CD14-positive monocyte (primary cell): ENCODE measurements at regions not wholly inside any gene's neighbourhood (a gene's known extent, or its start where the extent isn't known, plus 50 kb on each side); places are given as distances from the start of the nearest gene placed in this dataset.

Experiments used
- DNase-seq, 3 donors: peaks; one replicate each; pipeline ENCODE4 v3.0.0-alpha.2; 2011 to 2022
- H2AFZ ChIP-seq: 2 replicates; pipeline ENCODE4 v1.6.0; 2012; ENCODE audit warnings: mild to moderate bottlenecking, low read depth, low read length, inconsistent platforms; ENCODE audit not compliant: insufficient read depth, poor library complexity, severe bottlenecking
- H3K27ac ChIP-seq, 2 donors: 1 replicate in 1 of 2; 2 replicates in 1 of 2; pipeline ENCODE4 v1.5.1; 2012 to 2013; ENCODE audit warnings: low read length in 2 of 2, control low read depth in 1 of 2, inconsistent platforms in 1 of 2, low read depth in 1 of 2, mild to moderate bottlenecking in 1 of 2
- H3K27me3 ChIP-seq, 2 donors: one replicate each; pipeline versions ENCODE4 v1.6.0 to v1.6.1; 2011 to 2013; ENCODE audit warnings: low read length in 2 of 2; ENCODE audit not compliant: control insufficient read depth in 2 of 2, insufficient read depth in 2 of 2
- H3K36me3 ChIP-seq, 2 donors: replicated peaks in 1 of 2; 1 replicate in 1 of 2; 2 replicates in 1 of 2; pipeline versions ENCODE4 v1.5.1 to v1.6.1; 2012 to 2013; ENCODE audit warnings: low read length in 2 of 2, control low read depth in 1 of 2, inconsistent platforms in 1 of 2, mild to moderate bottlenecking in 1 of 2; ENCODE audit not compliant: insufficient read depth in 2 of 2, control insufficient read depth in 1 of 2
- H3K4me1 ChIP-seq, 2 donors: 1 replicate in 1 of 2; 2 replicates in 1 of 2; pipeline versions ENCODE4 v1.5.1 to v1.6.1; 2012 to 2013; ENCODE audit warnings: low read length in 2 of 2, control low read depth in 1 of 2, inconsistent platforms in 1 of 2, mild to moderate bottlenecking in 1 of 2, moderate library complexity in 1 of 2; ENCODE audit not compliant: insufficient read depth in 2 of 2, control insufficient read depth in 1 of 2
- H3K4me2 ChIP-seq: replicated peaks from 2 replicates; pipeline ENCODE3; 2012; ENCODE audit warnings: low read length, moderate library complexity, mild to moderate bottlenecking; ENCODE audit not compliant: poor library complexity, severe bottlenecking; ENCODE audit errors: extremely low read depth
- H3K4me3 ChIP-seq, 3 experiments: fragments of 200-600 bp in 1 of 3; sonication (generic) in 1 of 3; replicated peaks in 1 of 3; 1 replicate in 2 of 3; 2 replicates in 1 of 3; pipeline ENCODE4 v1.5.1; 2011 to 2013; ENCODE audit warnings: low read length in 3 of 3, mild to moderate bottlenecking in 3 of 3, control low read depth in 2 of 3, low read depth in 2 of 3, inconsistent platforms in 1 of 3, moderate library complexity in 1 of 3
- H3K79me2 ChIP-seq: 2 replicates; pipeline ENCODE4 v1.6.0; 2012; ENCODE audit warnings: mild to moderate bottlenecking, control low read depth, inconsistent platforms, low read length, moderate library complexity; ENCODE audit not compliant: insufficient read depth
- H3K9ac ChIP-seq: 2 replicates; pipeline ENCODE4 v1.6.0; 2017; ENCODE audit warnings: low read length, mild to moderate bottlenecking; ENCODE audit not compliant: insufficient read depth, poor library complexity, severe bottlenecking
- H3K9me3 ChIP-seq, 2 donors: replicated peaks in 1 of 2; 1 replicate in 1 of 2; 2 replicates in 1 of 2; pipeline versions ENCODE4 v1.5.1 to v1.6.1; 2012 to 2013; ENCODE audit warnings: low read length in 2 of 2, control low read depth in 1 of 2; ENCODE audit not compliant: control insufficient read depth in 1 of 2, insufficient read depth in 1 of 2
- H4K20me1 ChIP-seq: 2 replicates; pipeline ENCODE4 v1.6.0; 2012; ENCODE audit warnings: mild to moderate bottlenecking, low read length, control low read depth, moderate library complexity; ENCODE audit not compliant: insufficient read depth
- H3K27ac Mint-ChIP-seq, 7 donors: one replicate each; pipeline ENCODE4 v1.8.0; 2020; ENCODE audit warnings: mild to moderate bottlenecking in 7 of 7, mixed read lengths in 7 of 7, moderate library complexity in 6 of 7, inconsistent platforms in 2 of 7
- H3K27me3 Mint-ChIP-seq, 3 donors: one replicate each; pipeline ENCODE4 v1.8.0; 2021 to 2022; ENCODE audit warnings: low read depth in 3 of 3, mild to moderate bottlenecking in 3 of 3, mixed read lengths in 3 of 3, moderate library complexity in 3 of 3, inconsistent platforms in 1 of 3
- H3K36me3 Mint-ChIP-seq, 2 donors: one replicate each; pipeline ENCODE4 v1.8.0; 2020; ENCODE audit warnings: mixed read lengths in 2 of 2, inconsistent platforms in 1 of 2, mild to moderate bottlenecking in 1 of 2
- H3K4me1 Mint-ChIP-seq: one replicate; pipeline ENCODE4 v1.8.0; 2020; ENCODE audit warnings: mild to moderate bottlenecking, mixed read lengths
- H3K4me3 Mint-ChIP-seq, 2 donors: one replicate each; pipeline ENCODE4 v1.8.0; 2020; ENCODE audit warnings: mild to moderate bottlenecking in 2 of 2, mixed read lengths in 2 of 2, moderate library complexity in 1 of 2
- H3K9me3 Mint-ChIP-seq, 7 donors: one replicate each; pipeline ENCODE4 v1.8.0; 2020 to 2022; ENCODE audit warnings: mixed read lengths in 7 of 7, mild to moderate bottlenecking in 6 of 7, moderate library complexity in 6 of 7, inconsistent platforms in 2 of 7
- WGBS: methylation state at CpG from one replicate; pipeline ENCODE4 v1.1.5; 2013; ENCODE audit warnings: missing lambda C conversion rate; ENCODE audit not compliant: insufficient coverage; 5-methylcytosine and 5-hydroxymethylcytosine counted together
- intact Hi-C, 2 donors: fragments of 100-400 bp; cut with micrococcal nuclease; formaldehyde crosslinking; loops; one replicate each; pipeline versions ENCODE4 v1.15.0 to v1.15.1; 2023
- TF ChIP-seq, protein P1 (sequence below): fragments of 200-600 bp; IDR thresholded peaks from one replicate; pipeline ENCODE4 v1.8.0; 2022; ENCODE audit warnings: antibody characterized with exemption, mild to moderate bottlenecking

- no peaks in the 10 kb centered on the region for H4K20me1 ChIP-seq
- no peaks in the 10 kb centered on the region for H3K27me3 ChIP-seq
- Mint-ChIP-seq H3K27ac (no peak overlapping the region), H3K4me1 (no peaks in the 10 kb centered on the region), H3K9me3 (peaks cover 0 to 2% (median 2%) of the 10 kb centered on the region in 7 donors), H3K4me3 (no peak overlapping the region), H3K27me3 (peaks cover 0 to 3% (median 3%) of the 10 kb centered on the region in 3 donors), H3K36me3 (no peaks in the 10 kb centered on the region)
- TF ChIP-seq, protein P1, sequence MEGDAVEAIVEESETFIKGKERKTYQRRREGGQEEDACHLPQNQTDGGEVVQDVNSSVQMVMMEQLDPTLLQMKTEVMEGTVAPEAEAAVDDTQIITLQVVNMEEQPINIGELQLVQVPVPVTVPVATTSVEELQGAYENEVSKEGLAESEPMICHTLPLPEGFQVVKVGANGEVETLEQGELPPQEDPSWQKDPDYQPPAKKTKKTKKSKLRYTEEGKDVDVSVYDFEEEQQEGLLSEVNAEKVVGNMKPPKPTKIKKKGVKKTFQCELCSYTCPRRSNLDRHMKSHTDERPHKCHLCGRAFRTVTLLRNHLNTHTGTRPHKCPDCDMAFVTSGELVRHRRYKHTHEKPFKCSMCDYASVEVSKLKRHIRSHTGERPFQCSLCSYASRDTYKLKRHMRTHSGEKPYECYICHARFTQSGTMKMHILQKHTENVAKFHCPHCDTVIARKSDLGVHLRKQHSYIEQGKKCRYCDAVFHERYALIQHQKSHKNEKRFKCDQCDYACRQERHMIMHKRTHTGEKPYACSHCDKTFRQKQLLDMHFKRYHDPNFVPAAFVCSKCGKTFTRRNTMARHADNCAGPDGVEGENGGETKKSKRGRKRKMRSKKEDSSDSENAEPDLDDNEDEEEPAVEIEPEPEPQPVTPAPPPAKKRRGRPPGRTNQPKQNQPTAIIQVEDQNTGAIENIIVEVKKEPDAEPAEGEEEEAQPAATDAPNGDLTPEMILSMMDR, result no peak
- intact Hi-C loops, result no loop called here
- no peak for DNase-seq
- H3K9me3 ChIP-seq, result no peaks in the 10 kb centered on the region
- H3K4me2 ChIP-seq, result no peak overlapping the region
- no peaks in the 10 kb centered on the region for H3K4me1 ChIP-seq
- no peak overlapping the region for H2AFZ ChIP-seq
- no peak overlapping the region for H3K27ac ChIP-seq
- H3K9ac ChIP-seq, result no peak overlapping the region
- no peaks in the 10 kb centered on the region for H3K36me3 ChIP-seq
- WGBS, result 100% methylated on average over 2 of the region's 2 CpGs
- H3K79me2 ChIP-seq, result no peaks in the 10 kb centered on the region
- H3K4me3 ChIP-seq, result no peak overlapping the region
These were observed 60.5 kb upstream of the TBX20 start for GRCh38 chr7:35314354-35314753.

DNA sequence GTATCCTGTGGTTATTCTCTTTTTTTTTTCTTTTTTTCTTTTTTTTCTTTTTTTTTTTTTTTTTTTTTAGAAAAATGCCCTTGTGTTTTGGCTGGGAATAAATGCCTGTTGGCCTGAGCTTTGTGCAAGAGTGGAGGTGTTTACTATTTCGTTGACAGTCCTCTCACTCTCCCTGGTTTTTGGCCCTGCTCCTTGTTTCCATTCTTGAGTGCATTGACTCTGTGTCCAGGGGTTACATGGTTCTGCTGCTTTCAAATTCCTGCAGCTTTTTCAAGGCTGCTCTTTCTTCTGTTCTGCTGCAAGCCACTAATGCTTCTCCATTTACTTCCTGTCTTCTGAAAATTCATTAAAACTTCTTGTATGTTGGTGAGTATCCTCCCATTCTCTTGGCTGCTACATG, 59.7 kb upstream of the TBX20 start:
- H2AFZ ChIP-seq, result no peak overlapping the region
- H3K4me3 ChIP-seq, result no peak overlapping the region
- H4K20me1 ChIP-seq, result no peaks in the 10 kb centered on the region
- Mint-ChIP-seq H3K27ac (no peak overlapping the region), H3K4me1 (no peaks in the 10 kb centered on the region), H3K9me3 (peaks cover 0 to 2% (median 2%) of the 10 kb centered on the region in 7 donors), H3K36me3 (no peaks in the 10 kb centered on the region), H3K4me3 (no peak overlapping the region), H3K27me3 (peaks cover 0 to 3% (median 3%) of the 10 kb centered on the region in 3 donors)
- no peaks in the 10 kb centered on the region for H3K79me2 ChIP-seq
- no peak overlapping the region for H3K4me2 ChIP-seq
- H3K9ac ChIP-seq, result no peak overlapping the region
- TF ChIP-seq, protein P1, result no peak
- H3K9me3 ChIP-seq, result no peaks in the 10 kb centered on the region
- intact Hi-C loops, result no loop called here
- 90% methylated on average over 1 of the region's 1 CpG for WGBS
- no peak for DNase-seq
- H3K4me1 ChIP-seq, result no peaks in the 10 kb centered on the region
- no peak overlapping the region for H3K27ac ChIP-seq
- H3K27me3 ChIP-seq, result no peaks in the 10 kb centered on the region
- H3K36me3 ChIP-seq, result no peaks in the 10 kb centered on the region
